A204.1 (cell line): ENCODE measurements at regions not wholly inside any gene's neighbourhood (a gene's known extent, or its start where the extent isn't known, plus 50 kb on each side); places are given as distances from the start of the nearest gene placed in this dataset.
"Not testable (repeated sequence)": the region's sequence is repeated elsewhere in the genome, so short reads cannot be mapped to it uniquely, and the experiment has no call there.

Experiments used
- FAIRE-seq: peaks from 2 replicates; lab custom pipeline; 2012; peaks lifted over from hg19 to GRCh38; lab: Jason Lieb, UNC

DNA sequence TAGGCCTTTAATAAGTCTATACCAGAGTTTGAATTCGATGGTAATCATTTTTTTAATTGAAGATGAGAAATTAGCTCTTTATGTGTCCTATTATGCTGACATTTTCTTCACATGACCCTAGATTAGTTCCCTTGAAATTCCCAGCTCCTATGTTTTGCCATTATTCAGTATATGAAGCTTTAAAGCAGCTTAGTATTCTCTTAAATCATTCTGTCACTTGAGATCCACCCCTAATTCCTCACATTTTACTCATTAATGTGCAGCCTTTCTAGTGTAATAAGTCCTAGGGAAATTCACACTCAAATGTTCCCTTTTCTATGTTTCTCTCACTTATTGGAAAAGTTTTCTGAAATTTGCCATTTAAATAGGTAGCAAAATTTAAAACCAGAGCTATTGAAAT lies 704.5 kb upstream of the B3GALT2 start:
- no peak for FAIRE-seq

DNA sequence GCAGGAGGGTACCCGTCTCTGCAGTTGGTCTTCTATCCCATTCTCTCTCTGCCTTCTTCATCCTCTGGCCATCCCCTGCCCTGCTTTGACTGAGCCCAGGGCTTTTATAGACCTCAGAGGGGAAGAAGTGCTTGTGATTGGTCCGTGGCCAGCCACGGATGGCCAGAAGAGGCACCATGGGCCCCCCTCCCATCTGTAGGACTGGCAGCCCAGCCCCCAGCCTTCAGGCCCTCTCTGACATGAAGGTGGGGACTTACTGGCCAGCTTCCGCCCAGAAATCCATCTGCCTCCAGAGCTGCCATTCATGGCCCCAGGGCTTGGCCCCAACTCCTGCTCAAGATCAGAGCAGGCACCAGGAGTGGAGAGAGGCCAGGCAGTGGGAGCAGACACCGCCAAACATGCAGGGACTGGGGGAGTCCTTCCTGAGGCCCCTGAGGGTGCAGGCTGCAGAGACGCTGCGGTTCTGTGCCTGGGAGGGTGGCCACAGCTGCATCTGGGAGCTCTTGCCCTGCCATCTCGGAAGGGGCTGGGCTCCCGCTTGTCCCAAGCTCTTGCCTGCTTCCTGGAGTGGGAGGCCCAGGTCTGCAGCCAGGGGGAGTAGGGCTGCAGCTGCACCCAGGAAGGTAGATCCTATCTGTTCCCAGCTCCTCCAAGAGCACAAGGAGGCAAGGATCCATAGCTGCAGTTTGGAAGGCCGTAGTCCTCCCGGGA lies 698.6 kb upstream of the B3GALT2 start:
- FAIRE-seq: no peak

DNA sequence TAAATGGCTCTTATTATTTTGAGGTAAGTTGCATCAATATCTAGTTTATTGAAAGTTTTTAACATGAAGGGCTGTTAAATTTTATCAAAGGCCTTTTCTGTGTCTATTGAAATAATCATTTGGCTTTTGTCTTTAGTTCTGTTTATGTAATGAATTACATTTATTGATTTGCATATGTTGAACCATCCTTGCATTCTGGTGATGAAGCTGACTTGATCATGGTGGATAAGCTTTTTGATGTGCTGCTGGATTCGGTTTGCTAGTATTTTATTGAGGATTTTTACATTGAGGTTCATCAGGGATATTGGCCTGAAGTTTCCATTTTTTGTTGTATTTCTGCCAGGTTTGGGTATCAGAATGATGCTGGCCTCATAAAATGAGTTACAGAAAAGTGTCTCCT lies 691.5 kb upstream of the B3GALT2 start:
- FAIRE-seq: not testable (repeated sequence)

DNA sequence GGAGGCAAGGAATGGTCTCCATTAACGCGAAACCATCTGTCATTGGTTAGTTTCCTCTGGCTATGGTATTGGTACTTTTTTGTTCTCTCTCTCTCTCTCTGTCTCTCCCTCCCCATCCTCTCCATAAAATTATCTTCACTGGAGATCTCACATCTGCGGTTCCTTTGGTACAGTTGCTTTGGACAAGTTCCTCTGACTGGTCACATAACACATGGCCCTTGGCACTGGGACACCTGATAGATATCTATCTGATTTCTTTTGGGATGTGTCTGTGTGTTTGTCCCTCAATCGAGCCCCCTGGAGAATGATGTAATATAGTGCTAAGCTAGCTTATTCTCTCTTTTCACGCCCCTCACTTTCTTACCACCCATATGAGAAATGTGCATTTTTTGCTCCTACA lies 682.0 kb upstream of the B3GALT2 start:
- FAIRE-seq: no peak

DNA sequence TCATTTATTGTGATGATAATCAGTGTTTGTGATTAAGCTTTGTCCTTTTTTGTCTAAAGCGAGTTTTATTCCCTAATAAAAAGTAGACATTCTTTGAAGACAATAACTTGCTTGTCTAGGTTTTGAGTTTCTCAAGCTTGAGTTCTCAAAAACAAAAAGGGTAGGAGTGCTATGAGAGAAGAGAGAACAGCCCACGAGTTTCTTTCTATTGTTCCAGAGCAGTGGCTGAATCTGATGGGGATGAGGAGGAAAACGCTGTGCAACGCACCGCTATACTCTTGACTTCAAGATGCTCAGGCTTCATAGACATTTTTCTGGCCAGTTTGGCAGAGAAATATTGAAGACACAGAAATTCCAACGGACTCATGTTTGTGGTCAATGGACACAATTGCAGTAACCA lies 669.8 kb upstream of the B3GALT2 start:
- no peak for FAIRE-seq

DNA sequence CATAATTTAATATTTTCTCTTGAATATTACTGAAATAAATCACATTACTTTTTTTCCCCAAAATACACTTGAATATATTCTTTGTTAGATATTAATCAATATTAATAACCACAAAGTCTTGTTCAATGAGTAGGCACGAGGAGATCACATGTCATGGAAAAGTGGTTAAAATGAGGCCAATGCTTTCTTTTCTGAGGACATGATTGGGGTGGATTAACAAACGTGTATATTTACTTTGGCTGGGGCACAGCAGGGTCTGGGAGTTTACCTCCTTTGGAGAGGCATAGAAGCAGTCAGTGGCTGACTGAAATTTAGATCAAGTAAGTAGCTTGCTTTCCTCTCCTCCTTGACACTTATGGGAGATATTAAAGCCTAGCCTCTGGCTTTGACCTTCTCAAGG lies 664.3 kb upstream of the B3GALT2 start:
- FAIRE-seq: no peak

DNA sequence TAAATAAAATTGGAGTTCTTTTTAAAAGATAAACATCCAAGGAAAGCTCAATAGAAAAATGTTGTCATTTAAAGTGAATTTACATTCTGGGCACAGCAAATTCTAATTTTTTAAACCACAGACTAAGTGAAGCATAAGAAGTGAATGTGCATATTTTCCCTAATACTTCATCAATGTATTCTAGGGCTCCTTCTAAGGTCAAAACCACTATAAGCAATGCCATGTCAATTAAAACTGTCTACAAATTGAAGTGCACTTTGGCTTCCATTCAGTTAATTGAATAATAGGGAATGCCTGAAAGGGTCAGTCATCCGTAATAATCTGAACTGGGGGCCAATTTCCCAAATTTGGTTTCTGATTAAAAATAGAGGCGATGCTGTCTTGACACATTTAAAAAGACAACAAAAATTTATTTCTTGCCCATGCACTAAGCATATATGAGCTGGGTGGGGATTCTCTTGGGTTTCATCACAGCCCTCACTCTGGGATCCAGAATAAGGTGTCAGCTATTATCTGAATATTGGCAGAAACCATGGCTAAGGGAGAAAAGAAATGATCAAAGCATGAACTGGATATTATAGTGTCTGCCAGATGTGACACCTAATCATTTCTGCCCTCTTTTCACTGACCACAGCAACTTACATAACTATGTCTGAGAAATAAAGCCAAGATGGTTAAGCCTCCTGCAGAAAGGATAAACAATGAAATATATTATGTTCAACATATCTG lies 660.6 kb upstream of the B3GALT2 start:
- no peak for FAIRE-seq

DNA sequence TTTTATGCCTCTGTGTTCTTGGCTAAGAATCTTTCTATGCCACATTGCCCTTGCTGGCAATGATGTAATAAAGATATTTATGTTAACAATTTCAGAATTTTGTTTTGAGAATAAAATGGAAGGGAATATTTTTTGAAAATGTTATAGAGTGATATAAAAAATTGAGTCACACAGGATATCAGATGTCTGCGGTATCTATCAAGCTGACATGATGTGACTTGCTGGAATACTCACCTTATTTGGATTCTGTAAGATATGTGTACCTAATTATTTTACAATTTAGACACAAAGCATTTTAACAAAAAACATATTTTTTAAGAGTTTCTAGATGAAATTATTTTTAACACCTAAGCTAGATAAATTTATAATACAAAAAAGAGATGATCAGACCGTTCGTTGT lies 660.0 kb upstream of the B3GALT2 start:
- no peak for FAIRE-seq

DNA sequence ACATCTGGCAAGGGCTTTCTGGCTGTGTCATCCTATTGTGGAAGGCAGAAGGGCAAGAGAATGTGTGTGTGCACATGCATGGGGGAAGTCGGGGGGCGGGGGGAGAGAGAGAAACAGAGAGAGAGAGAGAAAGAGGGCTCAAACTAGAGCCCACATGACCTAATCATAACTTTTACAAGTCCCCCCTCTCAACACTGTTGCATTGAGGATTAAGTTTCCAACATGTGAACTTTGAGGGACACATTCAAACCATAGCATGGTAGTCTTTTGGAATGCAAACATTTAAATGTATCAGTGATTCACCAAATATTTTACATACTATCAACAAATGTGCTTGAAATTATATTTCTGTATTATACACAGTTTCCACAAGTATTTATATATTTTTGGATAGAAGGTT lies 655.4 kb upstream of the B3GALT2 start:
- FAIRE-seq: no peak

DNA sequence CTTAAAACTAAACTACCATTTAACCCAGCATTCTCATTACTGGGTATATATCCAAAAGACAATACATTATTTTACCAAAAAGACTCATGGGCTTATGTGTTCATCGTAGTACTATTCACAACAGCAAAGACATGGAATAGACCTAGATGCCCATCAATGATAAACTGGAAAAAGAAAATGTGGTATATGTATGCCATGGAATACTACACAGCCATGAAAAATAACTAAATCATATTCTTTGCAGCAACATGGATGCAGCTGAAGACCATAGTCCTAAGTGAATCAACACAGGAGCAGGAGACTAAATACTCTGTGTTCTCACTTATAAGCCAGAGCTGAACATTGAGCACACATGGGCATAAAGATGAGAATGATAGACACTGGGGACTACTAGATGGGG lies 645.1 kb upstream of the B3GALT2 start:
- no peak for FAIRE-seq

DNA sequence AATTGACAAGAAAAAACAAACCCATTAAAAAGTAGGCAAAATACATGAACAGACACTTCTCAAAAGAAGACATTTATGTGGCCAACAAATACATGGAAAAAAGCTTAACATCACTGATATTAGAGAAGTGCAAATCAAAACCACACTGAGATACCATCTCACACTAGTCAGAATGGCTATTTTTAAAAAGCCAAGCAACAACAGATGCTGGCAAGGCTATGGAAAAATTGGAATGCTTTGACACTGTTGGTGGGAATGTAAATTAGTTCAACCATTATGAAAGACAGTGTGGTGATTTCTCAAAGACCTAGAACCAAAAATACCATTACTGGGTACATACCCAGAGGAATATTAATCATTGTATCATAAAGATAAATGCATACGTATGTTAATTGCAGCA lies 641.1 kb upstream of the B3GALT2 start:
- no peak for FAIRE-seq

DNA sequence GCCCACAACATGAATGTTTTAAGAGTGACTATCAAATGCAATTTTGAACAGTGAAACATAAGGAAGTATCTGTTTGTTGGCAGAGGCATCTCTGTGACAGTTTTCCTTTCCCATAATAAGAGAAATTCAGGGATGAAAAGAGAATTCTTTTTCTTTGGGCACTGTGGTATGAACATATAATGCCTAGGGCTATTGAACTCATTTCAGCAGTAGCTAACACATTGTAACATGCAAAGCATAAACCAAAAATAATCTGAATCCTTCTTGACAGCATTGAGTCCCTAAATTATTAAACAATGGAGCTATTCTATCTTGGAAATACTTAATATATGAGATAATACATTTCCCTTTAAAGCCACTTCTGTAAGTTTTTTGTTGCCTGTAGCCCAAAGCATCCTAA lies 633.0 kb upstream of the B3GALT2 start:
- FAIRE-seq: no peak

DNA sequence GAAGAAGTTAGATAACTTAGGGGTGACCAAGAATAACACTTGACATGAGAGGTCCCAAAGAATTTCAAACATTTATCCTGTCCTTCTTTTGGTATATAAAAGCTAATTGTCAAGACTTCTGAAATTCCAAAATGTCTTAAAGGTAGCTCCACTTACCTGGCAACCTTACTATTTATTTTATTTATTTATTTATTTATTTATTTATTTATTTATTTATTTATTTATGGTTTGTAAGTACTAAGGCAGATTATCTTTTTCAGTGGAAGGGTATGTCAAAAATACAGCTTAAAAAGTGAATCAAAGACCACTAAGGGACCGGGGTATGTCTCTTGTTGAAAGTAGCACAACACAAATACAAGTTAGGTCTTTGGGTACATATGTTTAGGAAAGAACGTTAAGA lies 620.8 kb upstream of the B3GALT2 start:
- no peak for FAIRE-seq

DNA sequence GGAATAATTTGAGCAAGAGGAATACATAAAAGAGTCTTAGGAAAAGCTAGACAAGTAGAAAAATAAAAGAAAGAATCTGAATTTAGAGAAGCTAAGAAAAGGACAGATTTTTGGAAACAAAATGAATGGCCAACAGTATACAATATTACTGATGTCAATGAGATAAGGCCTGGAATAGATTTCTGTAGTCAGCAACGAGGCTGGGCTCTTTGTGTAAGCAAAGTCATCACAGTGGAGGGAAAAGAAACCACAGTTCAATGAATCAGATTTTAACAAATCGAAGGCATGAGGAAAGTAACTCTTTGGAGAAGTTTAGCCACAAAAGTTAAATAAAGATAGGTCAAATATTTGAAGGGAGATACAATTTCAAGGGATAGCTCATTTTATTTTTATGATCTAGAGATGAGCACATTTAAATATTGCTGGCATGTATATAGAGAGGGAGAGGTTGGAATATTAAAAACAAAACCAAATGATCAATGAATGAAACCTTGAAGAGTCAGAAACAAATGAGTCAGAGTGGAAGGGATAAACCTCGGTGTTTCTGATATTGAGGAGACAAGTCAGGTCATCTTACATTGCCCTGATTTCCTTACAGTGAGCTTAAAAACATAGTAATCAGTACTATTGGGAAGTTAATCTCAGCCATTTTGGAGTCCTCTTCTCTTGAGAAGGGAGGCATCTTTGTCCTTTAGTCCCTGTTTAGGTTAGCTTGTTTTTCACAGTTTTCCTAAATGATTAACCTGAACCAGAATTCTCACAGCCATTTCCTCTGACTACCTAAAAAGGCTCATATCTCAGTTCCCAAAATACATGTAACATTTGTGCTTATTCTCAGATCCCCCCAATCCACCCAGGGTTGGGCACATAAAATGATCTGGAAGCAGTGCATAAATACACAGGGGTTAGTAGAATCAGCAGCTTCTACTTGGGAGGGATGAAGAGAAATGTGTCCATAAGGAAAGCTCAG lies 620.0 kb upstream of the B3GALT2 start:
- FAIRE-seq: no peak

DNA sequence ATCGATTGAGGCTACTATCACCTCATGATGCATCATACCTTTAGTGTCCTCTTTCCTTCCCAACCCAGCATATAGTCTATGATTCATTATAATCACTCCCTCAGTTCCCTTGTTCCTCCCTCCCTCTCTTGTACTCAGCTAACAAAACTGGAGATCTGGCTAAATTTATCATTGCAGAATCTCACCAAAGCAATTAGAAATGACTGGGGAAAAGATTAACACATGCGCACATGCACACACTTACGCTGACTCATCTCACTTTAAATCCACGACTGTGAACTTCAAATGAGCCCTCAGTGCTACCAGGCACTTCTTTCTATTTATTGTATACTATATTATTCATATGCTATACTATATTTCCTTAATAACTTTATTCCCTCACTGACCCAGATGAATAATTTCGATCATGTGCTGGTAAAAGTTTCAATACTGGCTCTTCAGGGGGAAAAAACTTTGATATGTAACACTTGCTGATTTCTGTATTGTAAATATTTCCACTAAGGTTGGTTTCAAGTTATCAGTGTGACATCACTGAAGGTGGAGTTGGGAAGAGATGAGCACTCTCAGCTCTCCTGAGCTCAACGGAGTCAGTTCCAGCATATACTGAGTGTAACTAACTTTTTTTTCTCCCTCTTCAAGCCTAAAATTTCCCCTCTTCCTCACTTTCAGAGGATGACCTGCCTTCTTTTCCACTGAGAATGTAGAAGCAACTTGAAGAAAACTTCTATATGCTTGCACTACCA lies 613.7 kb upstream of the B3GALT2 start:
- no peak for FAIRE-seq

DNA sequence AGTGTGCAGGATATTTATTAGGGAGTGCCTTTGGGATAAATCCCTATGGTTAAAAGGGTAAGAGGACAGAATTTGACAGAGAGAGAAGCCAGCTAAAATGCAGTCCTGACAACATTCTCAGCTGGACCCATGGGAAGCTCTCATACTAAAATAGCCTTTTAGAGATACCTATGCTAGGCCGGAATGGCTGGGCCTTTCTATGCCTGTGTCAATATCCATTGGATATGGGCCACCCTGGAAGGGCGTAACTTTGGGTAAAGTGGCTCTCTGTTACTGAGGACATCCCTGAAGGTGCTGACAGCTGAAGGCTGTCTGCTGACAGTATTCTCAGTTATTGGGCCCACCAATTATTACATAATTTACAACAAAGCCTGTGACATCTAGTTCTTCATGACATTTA lies 613.0 kb upstream of the B3GALT2 start:
- FAIRE-seq: no peak

DNA sequence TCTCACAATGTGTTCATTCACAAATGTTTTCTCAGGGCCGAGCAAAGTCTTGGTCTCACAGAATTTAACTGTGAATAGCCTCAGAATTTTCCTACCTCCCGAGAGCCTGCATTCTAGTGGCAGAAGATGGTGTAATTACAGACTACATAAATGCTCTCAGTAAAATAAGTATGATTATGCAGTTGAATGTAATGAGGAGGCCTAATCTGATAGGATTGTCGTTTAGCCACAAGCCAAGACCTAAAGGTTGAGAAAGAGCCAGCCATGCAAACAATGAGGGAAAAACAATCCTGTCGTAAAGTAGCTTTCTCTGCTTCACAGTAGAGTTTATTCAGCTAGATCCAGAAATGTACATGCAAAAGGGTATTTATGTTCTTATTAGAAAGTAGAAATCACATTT lies 607.8 kb upstream of the B3GALT2 start:
- FAIRE-seq: no peak

DNA sequence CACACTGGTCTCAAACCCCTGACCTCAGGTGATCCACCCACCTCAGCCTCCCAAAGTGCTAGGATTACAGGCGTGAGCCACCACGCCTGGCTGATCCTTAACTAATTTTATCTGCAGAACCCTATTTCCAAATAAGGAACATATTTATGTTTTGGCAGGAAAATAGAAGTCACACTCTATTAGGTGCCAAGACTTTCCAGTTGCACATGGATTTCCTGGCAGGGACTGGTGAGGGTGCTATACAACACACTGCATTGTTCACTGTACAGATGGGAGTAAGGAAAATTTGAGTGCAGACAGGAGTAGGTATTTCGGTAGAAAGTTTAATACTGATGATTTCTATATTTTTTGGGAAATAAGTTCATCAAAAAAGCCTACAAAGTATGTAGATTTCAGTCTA lies 605.3 kb upstream of the B3GALT2 start:
- no peak for FAIRE-seq

DNA sequence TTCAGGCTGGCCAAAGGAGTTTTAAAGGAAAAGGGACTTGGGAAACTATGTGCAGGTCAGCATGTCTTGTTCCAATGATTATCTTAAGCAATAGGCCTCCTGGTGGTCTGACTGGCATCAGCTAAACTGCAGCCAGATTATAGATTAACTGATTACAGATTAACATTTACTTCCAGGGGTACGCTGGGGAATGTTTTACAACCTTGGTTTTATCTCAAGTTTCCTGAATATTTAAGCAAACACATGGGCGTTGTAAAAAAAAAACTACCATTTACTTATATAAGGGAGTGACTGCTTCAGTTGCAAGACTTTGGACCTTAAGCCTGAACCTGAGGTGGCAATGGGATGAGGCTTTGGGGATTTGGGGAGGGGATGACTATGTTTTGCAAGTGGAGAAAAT lies 600.6 kb upstream of the B3GALT2 start:
- no peak for FAIRE-seq

DNA sequence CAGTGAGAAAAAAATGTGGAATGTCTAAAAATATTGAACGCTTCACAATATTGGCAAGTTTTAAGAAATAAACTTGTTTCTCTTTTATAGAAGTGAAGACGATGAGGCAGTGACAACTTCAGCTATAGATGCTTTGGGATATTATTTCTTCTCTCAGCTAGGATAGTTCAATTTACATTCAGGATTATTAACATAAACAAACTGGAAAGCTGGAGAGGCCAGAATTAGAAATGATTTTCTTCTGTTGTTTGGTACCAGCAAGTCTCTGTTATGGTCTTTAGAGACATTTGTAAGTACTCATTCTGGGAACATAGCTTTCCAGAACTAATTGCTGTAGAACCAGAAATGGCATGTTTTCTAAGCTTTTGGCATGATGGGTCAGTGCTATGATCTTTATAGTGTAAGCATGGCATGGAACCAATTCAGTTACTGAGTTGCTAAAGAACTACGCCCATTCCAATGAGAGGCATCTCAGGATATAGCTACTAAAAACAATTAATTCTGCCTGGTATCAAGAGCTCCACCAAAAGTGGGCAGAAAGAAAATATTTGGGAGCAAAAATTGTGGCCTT lies 599.5 kb upstream of the B3GALT2 start:
- FAIRE-seq: no peak

DNA sequence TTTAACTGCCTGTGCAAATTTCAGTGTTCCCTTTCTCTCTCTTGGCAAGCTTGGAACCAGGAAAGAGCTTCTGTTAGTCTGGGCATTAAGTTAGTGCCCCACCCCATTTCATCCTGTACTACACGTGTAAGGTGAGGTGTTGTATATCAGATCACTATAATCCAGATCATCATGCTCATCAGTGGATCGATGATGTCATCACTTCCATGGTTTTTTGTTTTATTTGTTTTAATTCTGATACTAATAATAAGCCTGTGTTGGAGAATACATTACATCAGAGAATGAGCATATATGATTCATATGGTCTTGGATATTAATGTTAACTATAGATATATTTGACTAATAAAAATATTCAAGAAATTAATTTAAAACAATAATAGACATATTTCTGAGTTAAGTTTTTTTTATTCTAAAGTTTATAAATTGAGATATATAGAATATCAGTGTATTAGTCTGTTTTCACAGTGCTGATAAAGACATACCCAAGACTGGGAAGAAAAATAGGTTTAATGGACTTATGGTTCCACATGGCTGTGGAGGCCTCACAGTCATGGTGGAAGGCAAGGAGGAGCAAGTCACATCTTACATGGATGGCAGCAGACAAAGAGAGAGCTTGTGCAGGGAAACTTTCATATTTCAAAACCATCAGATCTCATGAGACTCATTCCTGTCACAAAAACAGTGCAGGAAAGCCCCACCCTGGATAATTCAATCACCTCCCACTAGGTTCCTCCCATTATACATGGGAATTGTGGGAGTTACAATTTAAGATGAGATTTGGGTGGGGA lies 588.3 kb upstream of the B3GALT2 start:
- peak; percentile 61 for FAIRE-seq
